LHCN-M2 (cell line): ENCODE measurements at regions not wholly inside any gene's neighbourhood (a gene's known extent, or its start where the extent isn't known, plus 50 kb on each side); places are given as distances from the start of the nearest gene placed in this dataset.

Experiments used
- DNase-seq: peaks from one replicate; pipeline ENCODE4 v3.0.0-alpha.2; 2012; ENCODE audit warnings: low read depth

DNA sequence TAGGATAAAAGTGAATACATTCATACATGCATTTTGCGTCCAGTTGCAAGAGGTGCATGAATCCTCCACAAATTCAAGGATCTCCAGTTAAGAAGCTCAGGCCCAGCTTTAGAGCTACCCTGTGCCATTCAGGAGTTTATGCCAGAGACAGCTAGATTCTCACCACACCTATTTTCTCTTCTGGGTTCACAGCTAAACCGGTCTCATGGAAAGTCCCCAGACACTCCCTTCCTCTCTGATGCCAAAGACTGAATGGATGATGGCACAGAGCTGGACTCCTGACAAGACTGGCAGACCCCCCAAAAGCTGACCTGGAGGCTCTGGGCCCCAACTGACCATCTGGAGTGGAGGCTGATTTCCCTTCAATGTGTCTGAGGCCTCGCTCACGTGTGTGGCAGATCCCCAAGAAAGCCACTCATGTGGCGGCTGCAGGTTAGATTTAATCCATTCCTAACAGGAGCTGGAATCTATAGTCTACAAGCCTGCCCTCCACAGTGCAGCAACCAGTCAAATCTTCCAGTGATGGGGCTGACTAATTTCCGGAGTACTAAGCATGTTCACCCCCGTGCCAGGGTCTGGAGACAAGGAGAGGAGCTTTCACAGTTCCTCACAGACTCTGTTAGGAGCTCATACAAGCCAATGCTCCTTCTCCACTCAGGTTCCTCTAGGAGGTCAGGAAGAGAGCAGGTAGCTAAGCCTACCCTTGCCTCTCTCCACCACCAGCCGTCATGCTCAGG, 257.1 kb downstream of the BCL11A start:
- no peak for DNase-seq

DNA sequence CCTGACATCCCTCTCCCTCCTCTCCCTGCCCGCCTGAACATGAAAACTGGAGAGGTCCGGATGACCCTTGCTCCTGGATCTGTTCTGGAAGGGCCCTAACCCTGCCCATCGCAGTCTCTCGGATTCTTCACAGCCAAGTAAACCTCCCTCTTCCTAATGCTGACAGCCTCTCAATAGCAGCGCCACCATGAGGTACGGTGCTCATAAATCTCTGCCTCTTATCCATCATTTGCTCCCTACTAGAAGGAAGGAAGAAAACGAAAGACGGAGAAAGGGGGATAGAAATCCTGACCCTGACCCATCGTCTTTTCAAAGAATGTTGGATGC, 257.9 kb downstream of the BCL11A start:
- DNase-seq, result no peak

GRCh38 chr2:60294901-60295635, 258.4 kb downstream of the BCL11A start:
- DNase-seq, result no peak

- no peak for DNase-seq
These were observed 261.2 kb downstream of the BCL11A start for GRCh38 chr2:60292242-60292641.

DNA sequence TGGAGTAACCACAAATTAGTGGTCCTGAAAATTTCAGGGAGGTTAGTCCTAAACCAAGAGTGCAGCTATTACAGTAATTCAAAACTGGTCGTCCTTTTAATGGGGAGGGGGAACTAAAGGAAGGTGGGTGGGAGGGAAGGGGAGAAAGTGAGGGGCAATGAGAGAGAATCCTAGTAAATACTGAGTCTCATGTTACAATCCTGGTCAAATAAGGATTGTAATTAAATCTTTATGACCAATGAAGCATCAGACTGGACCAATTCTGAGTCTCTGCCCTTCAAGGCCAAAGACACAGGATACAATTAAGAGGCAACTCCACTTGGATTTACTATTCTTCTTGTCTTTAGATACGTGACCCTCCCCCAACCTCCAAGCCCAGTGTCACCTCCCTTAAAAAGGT, 262.9 kb downstream of the BCL11A start:
- no peak for DNase-seq

DNA sequence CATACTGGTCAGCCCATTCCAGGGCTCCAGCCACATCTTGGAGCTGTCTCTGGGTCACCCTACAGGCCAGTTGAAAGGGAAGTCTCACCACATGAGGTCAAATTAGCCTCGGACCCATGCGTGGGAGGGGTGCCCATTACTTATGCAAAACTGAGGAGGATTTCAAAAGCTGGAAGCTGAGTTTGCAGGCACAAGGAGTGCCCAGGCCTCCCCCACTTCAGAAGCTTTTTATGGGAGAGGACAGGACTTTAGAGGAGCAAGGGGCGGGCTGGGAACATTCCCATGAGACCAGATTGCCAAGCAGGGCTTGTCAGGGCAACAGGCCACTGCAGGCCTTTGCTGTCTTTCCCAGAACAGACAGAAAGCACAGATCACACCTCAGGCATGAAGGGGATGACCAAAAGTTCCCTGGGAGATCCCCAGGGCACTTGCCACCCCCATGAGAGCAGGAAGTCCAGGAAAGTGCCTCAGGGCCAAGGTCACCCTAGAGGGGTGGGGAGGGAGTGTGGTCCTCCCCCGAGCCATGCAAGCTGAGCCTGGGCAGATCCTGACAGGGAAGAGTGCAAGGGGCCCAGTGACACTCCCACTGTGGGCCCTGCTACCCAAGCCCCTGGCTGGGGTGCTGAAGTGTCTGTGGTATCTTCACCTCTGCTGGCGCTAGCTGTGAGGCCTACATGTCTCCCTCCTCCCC, 267.7 kb downstream of the BCL11A start:
- DNase-seq, result no peak

- DNase-seq, result no peak
These were observed 269.8 kb downstream of the BCL11A start for GRCh38 chr2:60283626-60284025.

- DNase-seq, result no peak
These were observed 270.6 kb downstream of the BCL11A start for GRCh38 chr2:60282886-60283285.

GRCh38 chr2:60281730-60282129, 271.7 kb downstream of the BCL11A start:
- DNase-seq, result no peak

- DNase-seq, result no peak
These were observed 273.2 kb downstream of the BCL11A start for GRCh38 chr2:60280238-60280637.

DNA sequence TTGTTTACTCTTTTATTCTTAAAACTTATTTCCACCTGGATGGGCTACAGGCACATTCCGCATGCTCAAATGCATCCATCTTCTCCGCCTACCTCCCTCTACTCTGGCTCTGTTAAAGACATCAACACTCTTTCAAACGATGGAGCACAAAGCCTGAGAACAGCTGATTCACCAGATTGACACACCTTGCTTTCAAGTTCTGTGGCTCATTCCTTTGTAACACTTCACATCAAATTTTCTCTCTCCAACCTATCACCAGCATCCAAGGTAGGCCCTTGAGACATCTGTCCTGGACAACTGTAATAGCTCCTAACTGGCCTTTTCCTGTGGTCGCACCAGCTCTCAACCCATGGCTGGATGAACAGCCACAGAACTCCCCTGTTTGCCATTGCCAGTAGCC, 274.5 kb downstream of the BCL11A start:
- no peak for DNase-seq

- DNase-seq, result no peak
These were observed 277.5 kb downstream of the BCL11A start for GRCh38 chr2:60275958-60276357.

DNA sequence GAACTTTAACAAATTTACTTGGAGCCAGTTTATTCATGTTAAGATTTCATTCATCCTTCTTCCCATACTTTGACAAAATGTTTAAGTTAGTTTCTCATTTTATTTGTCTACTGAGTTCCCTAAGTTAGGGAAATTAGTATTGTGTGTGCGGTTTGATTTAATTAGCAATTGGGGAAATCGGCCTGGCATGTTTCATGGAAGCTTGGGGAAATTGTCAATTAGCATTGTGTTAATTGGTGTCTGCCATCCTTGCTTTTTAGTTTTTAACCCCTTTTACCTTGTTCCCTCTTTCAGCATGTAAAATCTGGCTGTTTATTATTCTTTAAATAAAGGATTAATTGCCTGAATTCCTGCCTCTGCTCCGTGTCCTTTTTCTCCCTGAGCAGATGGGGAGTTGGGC, 279.6 kb downstream of the BCL11A start:
- DNase-seq, result no peak

DNA sequence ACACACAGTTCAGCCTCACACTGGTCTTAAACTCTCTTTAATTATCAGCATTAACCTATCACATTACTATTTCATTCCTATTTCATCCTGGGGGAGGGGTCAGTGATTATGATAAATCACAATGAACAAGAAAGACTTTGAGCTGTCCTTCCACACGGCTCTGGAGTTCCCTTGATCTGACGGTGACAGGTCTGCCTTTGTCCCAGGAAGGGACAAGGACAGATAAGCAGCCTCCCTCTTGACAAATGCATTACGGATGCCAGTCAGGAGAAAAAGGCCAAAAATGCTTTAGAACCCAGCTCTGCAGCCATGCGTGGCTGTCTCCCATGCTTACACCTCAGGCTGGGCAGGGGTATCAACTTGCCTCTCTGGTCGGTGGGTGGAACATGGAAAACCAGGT, 281.7 kb downstream of the BCL11A start:
- no peak for DNase-seq

DNA sequence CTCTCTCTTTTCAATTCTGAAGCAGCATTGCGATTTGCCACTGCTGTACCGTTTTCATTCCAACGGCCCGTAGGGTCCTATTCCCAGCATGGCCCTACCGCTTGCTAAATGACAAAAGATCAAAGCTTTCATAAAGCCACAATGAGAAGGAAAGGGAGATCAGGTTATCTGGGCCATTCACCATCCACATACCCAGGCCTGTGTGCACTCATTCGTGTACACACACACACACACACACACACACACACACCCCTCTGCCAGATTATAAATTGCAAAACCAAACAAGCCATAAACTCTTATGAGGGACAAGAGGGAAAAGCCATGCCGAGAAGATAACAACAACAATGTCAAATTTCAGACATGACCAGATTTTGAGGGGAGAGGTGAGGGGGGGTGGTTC, 282.3 kb downstream of the BCL11A start:
- DNase-seq, result no peak

GRCh38 chr2:60268661-60269060, 284.8 kb downstream of the BCL11A start:
- DNase-seq, result no peak

- no peak for DNase-seq
These were observed 285.4 kb downstream of the BCL11A start for GRCh38 chr2:60268032-60268431.

DNA sequence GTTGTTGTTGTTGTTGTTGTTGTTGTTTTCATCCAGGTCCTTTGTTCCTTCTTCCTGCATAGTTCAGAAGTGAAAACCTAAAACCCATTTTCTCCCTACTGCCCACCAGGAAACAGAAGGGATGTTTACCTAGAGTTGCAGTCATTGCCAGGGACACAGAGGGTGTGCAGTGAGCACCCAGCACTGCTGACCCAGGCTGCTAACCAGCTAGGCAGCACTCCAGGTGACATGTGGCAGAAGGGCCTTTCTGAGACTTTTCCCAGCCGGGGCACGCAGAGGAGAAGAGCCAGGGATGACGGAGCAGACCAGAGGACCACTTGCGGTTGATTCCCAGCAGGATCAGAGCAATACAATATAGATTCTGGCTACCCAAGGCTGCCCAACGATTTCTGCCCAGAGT, 286.3 kb downstream of the BCL11A start:
- no peak for DNase-seq

DNA sequence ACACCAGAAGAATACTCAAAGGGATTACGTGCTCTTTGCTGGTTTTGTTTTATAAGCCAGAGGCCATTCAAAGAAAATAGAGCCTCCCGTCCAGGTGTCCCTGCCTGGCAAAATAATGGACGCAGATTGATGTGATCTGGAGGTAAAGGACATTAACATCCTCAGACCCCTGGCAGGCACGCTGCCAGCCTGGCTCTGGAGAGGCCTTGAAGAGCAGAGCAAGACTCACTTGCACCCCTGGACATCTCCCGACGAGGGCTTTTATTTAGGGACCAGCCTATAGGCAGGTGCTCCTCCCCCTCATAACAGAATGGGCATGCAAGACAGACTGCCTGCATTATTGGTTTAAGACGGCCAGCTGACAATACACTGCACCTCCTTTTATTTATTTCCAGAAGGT, 291.3 kb downstream of the BCL11A start:
- DNase-seq, result no peak

DNA sequence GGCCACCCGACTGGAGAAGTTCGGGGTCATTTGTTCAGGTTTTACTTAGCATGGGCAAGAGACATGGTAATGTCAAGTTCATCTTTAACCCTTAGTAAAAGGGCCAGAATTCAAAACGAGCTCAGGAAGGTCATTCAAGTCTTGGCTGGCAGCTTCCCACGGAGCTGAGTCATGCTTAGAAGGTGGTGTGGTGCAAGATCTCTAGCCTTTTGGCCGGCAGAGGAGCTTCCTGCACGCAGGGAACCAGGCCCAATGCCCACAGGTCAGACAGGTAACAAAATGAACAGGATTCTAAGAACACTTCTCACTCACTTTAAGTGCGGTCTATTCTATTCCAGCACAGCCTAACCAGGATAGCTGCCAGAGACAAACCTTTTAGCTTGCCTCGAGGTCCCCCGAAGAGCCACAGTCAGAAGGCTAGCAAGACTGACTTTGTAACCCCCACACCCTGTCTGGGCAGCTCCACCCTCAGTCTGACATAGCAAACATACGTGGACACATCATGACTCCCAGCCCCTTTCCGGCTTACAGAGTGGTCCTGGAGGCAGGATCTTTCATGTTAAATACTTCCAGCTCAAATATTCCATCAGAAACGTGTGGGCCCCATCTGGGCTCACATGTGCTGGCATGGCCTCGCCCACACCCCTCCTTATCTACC, 292.7 kb downstream of the BCL11A start:
- no peak for DNase-seq

DNA sequence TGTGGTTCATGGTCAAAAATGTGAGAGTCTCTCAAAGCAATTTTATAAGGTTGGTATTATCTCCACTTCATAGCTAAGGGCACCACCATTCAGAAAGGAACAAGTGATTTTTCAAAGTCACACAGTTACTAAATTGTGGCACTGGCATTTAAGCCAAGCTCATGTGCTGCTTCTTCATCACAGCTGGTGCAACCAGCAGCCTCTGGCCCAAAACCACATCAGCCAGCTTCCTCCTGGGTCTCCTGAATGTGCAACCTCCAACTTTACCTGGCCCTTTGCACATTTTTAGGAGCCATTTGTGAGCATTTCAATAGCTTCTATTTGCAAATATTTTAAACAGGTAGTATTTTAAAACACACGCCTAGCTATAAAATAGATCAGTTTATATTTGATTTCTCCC, 293.7 kb downstream of the BCL11A start:
- DNase-seq, result no peak

DNA sequence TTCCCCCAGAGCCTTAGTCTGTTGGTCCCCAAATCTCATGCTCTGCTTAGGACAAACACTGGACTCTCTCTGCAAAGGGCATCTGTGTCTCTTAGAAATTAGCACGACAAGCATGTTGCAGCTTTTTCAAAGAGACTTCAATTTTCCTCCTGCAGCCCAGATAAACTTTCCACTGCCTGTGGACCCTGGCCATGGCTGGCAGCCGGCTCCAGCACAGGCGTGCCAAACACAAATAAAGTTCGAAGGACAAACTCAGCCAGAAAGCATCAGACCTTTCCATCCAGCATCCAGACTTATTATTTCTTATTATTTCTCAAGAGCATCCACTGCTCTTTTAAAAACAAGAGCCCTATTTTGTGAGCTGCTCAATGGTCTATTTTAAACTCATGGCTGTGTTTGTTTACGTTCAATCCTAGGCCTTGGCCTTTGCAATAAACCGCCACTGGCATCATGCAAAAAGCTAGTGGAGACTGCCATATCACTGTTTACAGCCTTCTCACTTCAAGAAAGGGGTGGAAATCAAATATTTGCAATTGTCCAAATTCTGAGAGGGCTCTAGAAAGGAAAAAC, 300.8 kb downstream of the BCL11A start:
- DNase-seq, result no peak
